Karpas-422 (cell line): ENCODE measurements at regions not wholly inside any gene's neighbourhood (a gene's known extent, or its start where the extent isn't known, plus 50 kb on each side); places are given as distances from the start of the nearest gene placed in this dataset.
"Not testable (repeated sequence)": the region's sequence is repeated elsewhere in the genome, so short reads cannot be mapped to it uniquely, and the experiment has no call there.

Experiments
- DNase-seq: peaks from one replicate; pipeline ENCODE4 v3.0.0-alpha.2; 2015
- H2AFZ ChIP-seq: fragments of 200-600 bp; sonication (generic); 2 replicates; pipeline ENCODE4 v1.6.1; 2014; ENCODE audit warnings: antibody characterized with exemption, low read length, mixed read lengths
- H3K27ac ChIP-seq: fragments of 200-600 bp; sonication (generic); 2 replicates; pipeline ENCODE4 v1.5.1; 2014; ENCODE audit warnings: mild to moderate bottlenecking, low read length, moderate library complexity
- H3K27me3 ChIP-seq: fragments of 200-600 bp; sonication (generic); 2 replicates; pipeline ENCODE4 v1.6.1; 2014; ENCODE audit warnings: low read length, mixed read lengths
- H3K36me3 ChIP-seq: fragments of 200-600 bp; sonication (generic); 2 replicates; pipeline ENCODE4 v1.6.1; 2014; ENCODE audit warnings: low read length, mixed read lengths; ENCODE audit not compliant: insufficient read depth
- H3K4me1 ChIP-seq: fragments of 200-600 bp; sonication (generic); 2 replicates; pipeline ENCODE4 v1.6.1; 2014; ENCODE audit warnings: mild to moderate bottlenecking, low read length, mixed read lengths
- H3K4me2 ChIP-seq: fragments of 200-600 bp; sonication (generic); 2 replicates; pipeline ENCODE4 v1.6.1; 2014; ENCODE audit warnings: low read length, low read depth, mild to moderate bottlenecking; ENCODE audit not compliant: poor library complexity, severe bottlenecking
- H3K4me3 ChIP-seq: fragments of 200-600 bp; sonication (generic); 2 replicates; pipeline ENCODE4 v1.5.1; 2014; ENCODE audit warnings: mild to moderate bottlenecking, antibody characterized with exemption, low read length, mixed read lengths
- H3K79me2 ChIP-seq: fragments of 200-600 bp; sonication (generic); 2 replicates; pipeline ENCODE4 v1.6.1; 2014; ENCODE audit warnings: mild to moderate bottlenecking, low read length, mixed read lengths
- H3K9ac ChIP-seq: fragments of 200-600 bp; sonication (generic); 2 replicates; pipeline ENCODE4 v1.6.0; 2014; ENCODE audit warnings: low read length
- H3K9me2 ChIP-seq: fragments of 200-600 bp; sonication (generic), shearing (Covaris generic); replicated peaks from 2 replicates; pipeline ENCODE4 v1.6.0; 2014; ENCODE audit warnings: mild to moderate bottlenecking, low read length, moderate library complexity; ENCODE audit not compliant: insufficient read depth
- H3K9me3 ChIP-seq: fragments of 300-700, 200-600 bp; sonication (generic); 2 replicates; pipeline ENCODE4 v1.6.1; 2014; ENCODE audit warnings: low read length, mixed read lengths
- H4K20me1 ChIP-seq: fragments of 200-600 bp; sonication (generic); 2 replicates; pipeline ENCODE4 v1.6.1; 2014; ENCODE audit warnings: mild to moderate bottlenecking, antibody characterized with exemption, low read length, low read depth; ENCODE audit not compliant: insufficient read depth

GRCh38 chr9:12425878-12426864 lies 267.0 kb upstream of the TYRP1 start:
- H3K79me2 ChIP-seq: no peaks in the 10 kb centered on the region
- H3K27ac ChIP-seq: no peak overlapping the region
- H3K4me1 ChIP-seq: no peaks in the 10 kb centered on the region
- H3K4me2 ChIP-seq: no peak overlapping the region
- no peak for DNase-seq
- no peaks in the 10 kb centered on the region for H3K9me2 ChIP-seq
- H3K4me3 ChIP-seq: no peak overlapping the region
- H3K27me3 ChIP-seq: no peaks in the 10 kb centered on the region
- peaks cover 16% of the 10 kb centered on the region for H3K9me3 ChIP-seq
- H4K20me1 ChIP-seq: no peaks in the 10 kb centered on the region
- no peak overlapping the region for H3K9ac ChIP-seq
- H3K36me3 ChIP-seq: no peaks in the 10 kb centered on the region
- no peak overlapping the region for H2AFZ ChIP-seq

GRCh38 chr9:12439267-12439666 lies 253.9 kb upstream of the TYRP1 start:
- H3K4me2 ChIP-seq: no peak overlapping the region
- DNase-seq: no peak
- no peak overlapping the region for H2AFZ ChIP-seq
- no peaks in the 10 kb centered on the region for H3K79me2 ChIP-seq
- no peak overlapping the region for H3K9ac ChIP-seq
- H3K27me3 ChIP-seq: no peaks in the 10 kb centered on the region
- H3K36me3 ChIP-seq: no peaks in the 10 kb centered on the region
- H3K4me1 ChIP-seq: no peaks in the 10 kb centered on the region
- H3K9me2 ChIP-seq: no peaks in the 10 kb centered on the region
- no peak overlapping the region for H3K4me3 ChIP-seq
- H3K9me3 ChIP-seq: peaks cover 28% of the 10 kb centered on the region
- H3K27ac ChIP-seq: no peak overlapping the region
- no peaks in the 10 kb centered on the region for H4K20me1 ChIP-seq

- H3K9me2 ChIP-seq, DNase-seq, H3K79me2 ChIP-seq, H3K4me1 ChIP-seq, H3K9ac ChIP-seq, H3K27ac ChIP-seq, H2AFZ ChIP-seq, H3K4me2 ChIP-seq, H3K4me3 ChIP-seq, H3K27me3 ChIP-seq, H4K20me1 ChIP-seq, H3K36me3 ChIP-seq: not testable (repeated sequence)
- H3K9me3 ChIP-seq: peaks cover 28% of the 10 kb centered on the region
These were observed 252.1 kb upstream of the TYRP1 start for GRCh38 chr9:12441080-12441479.

- no peaks in the 10 kb centered on the region for H3K79me2 ChIP-seq
- no peak for DNase-seq
- H3K4me1 ChIP-seq: no peaks in the 10 kb centered on the region
- H3K9ac ChIP-seq: no peak overlapping the region
- H2AFZ ChIP-seq: no peak overlapping the region
- no peak overlapping the region for H3K4me2 ChIP-seq
- H3K4me3 ChIP-seq: no peak overlapping the region
- no peaks in the 10 kb centered on the region for H4K20me1 ChIP-seq
- no peaks in the 10 kb centered on the region for H3K27me3 ChIP-seq
- no peak overlapping the region for H3K27ac ChIP-seq
- peaks cover 28% of the 10 kb centered on the region for H3K9me3 ChIP-seq
- H3K36me3 ChIP-seq: no peaks in the 10 kb centered on the region
- no peaks in the 10 kb centered on the region for H3K9me2 ChIP-seq
These were observed 251.7 kb upstream of the TYRP1 start for GRCh38 chr9:12441506-12441905.

GRCh38 chr9:12448246-12448645 lies 244.9 kb upstream of the TYRP1 start:
- H3K36me3 ChIP-seq: no peaks in the 10 kb centered on the region
- H2AFZ ChIP-seq: no peak overlapping the region
- no peak overlapping the region for H3K4me3 ChIP-seq
- H3K27me3 ChIP-seq: no peaks in the 10 kb centered on the region
- H3K9me3 ChIP-seq: peaks cover 16% of the 10 kb centered on the region
- H3K9ac ChIP-seq: no peak overlapping the region
- no peaks in the 10 kb centered on the region for H3K9me2 ChIP-seq
- H3K79me2 ChIP-seq: no peaks in the 10 kb centered on the region
- no peaks in the 10 kb centered on the region for H3K4me1 ChIP-seq
- DNase-seq: no peak
- H4K20me1 ChIP-seq: no peaks in the 10 kb centered on the region
- H3K27ac ChIP-seq: no peak overlapping the region
- H3K4me2 ChIP-seq: no peak overlapping the region

GRCh38 chr9:12457237-12457636 lies 235.9 kb upstream of the TYRP1 start:
- H3K79me2 ChIP-seq: no peaks in the 10 kb centered on the region
- H3K36me3 ChIP-seq: no peaks in the 10 kb centered on the region
- no peaks in the 10 kb centered on the region for H3K4me1 ChIP-seq
- H3K9ac ChIP-seq: no peak overlapping the region
- no peak overlapping the region for H2AFZ ChIP-seq
- H3K4me2 ChIP-seq: no peak overlapping the region
- H3K27me3 ChIP-seq: no peaks in the 10 kb centered on the region
- H4K20me1 ChIP-seq: no peaks in the 10 kb centered on the region
- DNase-seq: no peak
- H3K4me3 ChIP-seq: no peak overlapping the region
- no peak overlapping the region for H3K27ac ChIP-seq
- H3K9me2 ChIP-seq: no peaks in the 10 kb centered on the region
- peaks cover 7% of the 10 kb centered on the region for H3K9me3 ChIP-seq

GRCh38 chr9:12461763-12462460 lies 231.3 kb upstream of the TYRP1 start:
- H3K9ac ChIP-seq: no peak overlapping the region
- H3K4me1 ChIP-seq: no peaks in the 10 kb centered on the region
- no peak overlapping the region for H2AFZ ChIP-seq
- no peak for DNase-seq
- no peaks in the 10 kb centered on the region; the same call in 1 of the 2 replicates for H3K9me3 ChIP-seq
- no peak overlapping the region for H3K4me2 ChIP-seq
- no peaks in the 10 kb centered on the region for H4K20me1 ChIP-seq
- H3K27ac ChIP-seq: no peak overlapping the region
- H3K27me3 ChIP-seq: no peaks in the 10 kb centered on the region
- no peaks in the 10 kb centered on the region for H3K9me2 ChIP-seq
- no peak overlapping the region for H3K4me3 ChIP-seq
- H3K36me3 ChIP-seq: no peaks in the 10 kb centered on the region
- no peaks in the 10 kb centered on the region for H3K79me2 ChIP-seq

GRCh38 chr9:12462861-12463260 lies 230.3 kb upstream of the TYRP1 start:
- no peaks in the 10 kb centered on the region for H3K79me2 ChIP-seq
- no peak overlapping the region for H2AFZ ChIP-seq

More at GRCh38 chr9:12462861-12463260, 230.3 kb upstream of the TYRP1 start:
- H3K9ac ChIP-seq: no peak overlapping the region
- DNase-seq: no peak
- no peaks in the 10 kb centered on the region for H3K27me3 ChIP-seq
- no peaks in the 10 kb centered on the region; the same call in 1 of the 2 replicates for H3K9me3 ChIP-seq
- H3K4me3 ChIP-seq: no peak overlapping the region
- H3K36me3 ChIP-seq: no peaks in the 10 kb centered on the region
- H4K20me1 ChIP-seq: no peaks in the 10 kb centered on the region
- no peak overlapping the region for H3K4me2 ChIP-seq
- no peak overlapping the region for H3K27ac ChIP-seq
- no peaks in the 10 kb centered on the region for H3K4me1 ChIP-seq
- no peaks in the 10 kb centered on the region for H3K9me2 ChIP-seq
